ENCODE measurements at regions not wholly inside any gene's neighbourhood (a gene's known extent, or its start where the extent isn't known, plus 50 kb on each side); places are given as distances from the start of the nearest gene placed in this dataset.

GRCh38 chr17:72565758-72566157 is 444.9 kb downstream of the SOX9 start:
- no peaks in the 10 kb centered on the region for H3K79me2 ChIP-seq (ENCODE audit: control insufficient read depth, insufficient read depth, low read length)
- H3K36me3 ChIP-seq (ENCODE audit: control insufficient read depth, insufficient read depth, low read length), result no peaks in the 10 kb centered on the region
- DNase-seq (ENCODE audit: low read depth in 2 of 2), result no peak
- no peak overlapping the region for H3K27ac ChIP-seq (ENCODE audit: insufficient read depth, low read length)
- H3K4me3 ChIP-seq (replicated peaks in 1 of 4; ENCODE audit: control extremely low read depth in 1 of 4, insufficient read depth in 1 of 4, low read depth in 3 of 4, low read length in 4 of 4), result no peak overlapping the region
- no peaks in the 10 kb centered on the region for H3K9me3 ChIP-seq (ENCODE audit: control insufficient read depth, insufficient read depth, low read depth, low read length)
- no peaks in the 10 kb centered on the region for H3K27me3 ChIP-seq (ENCODE audit: control insufficient read depth, insufficient read depth, low read length)
- no peak overlapping the region for H2AFZ ChIP-seq (ENCODE audit: low read length)
- no peak overlapping the region for H3K4me2 ChIP-seq (ENCODE audit: extremely low read depth, insufficient read depth, low read length)
- no peak for TF ChIP-seq EZH2 (IDR thresholded peaks at IDR 0.05; ENCODE audit: low read length, missing control alignments)
- no peak for TF ChIP-seq CTCF (conservative IDR thresholded peaks at IDR 0.05 in 1 of 2, IDR thresholded peaks at IDR 0.05 in 1 of 2; ENCODE audit: low read depth in 1 of 2, low read length in 2 of 2)
- no peaks in the 10 kb centered on the region for H3K4me1 ChIP-seq (ENCODE audit: control insufficient read depth, extremely low read depth, insufficient read depth, low read length)
- no peaks in the 10 kb centered on the region for H4K20me1 ChIP-seq (ENCODE audit: control insufficient read depth, extremely low read depth, insufficient read depth, low read length)
- no peak overlapping the region for H3K9ac ChIP-seq (ENCODE audit: insufficient read depth, low read length)

DNA sequence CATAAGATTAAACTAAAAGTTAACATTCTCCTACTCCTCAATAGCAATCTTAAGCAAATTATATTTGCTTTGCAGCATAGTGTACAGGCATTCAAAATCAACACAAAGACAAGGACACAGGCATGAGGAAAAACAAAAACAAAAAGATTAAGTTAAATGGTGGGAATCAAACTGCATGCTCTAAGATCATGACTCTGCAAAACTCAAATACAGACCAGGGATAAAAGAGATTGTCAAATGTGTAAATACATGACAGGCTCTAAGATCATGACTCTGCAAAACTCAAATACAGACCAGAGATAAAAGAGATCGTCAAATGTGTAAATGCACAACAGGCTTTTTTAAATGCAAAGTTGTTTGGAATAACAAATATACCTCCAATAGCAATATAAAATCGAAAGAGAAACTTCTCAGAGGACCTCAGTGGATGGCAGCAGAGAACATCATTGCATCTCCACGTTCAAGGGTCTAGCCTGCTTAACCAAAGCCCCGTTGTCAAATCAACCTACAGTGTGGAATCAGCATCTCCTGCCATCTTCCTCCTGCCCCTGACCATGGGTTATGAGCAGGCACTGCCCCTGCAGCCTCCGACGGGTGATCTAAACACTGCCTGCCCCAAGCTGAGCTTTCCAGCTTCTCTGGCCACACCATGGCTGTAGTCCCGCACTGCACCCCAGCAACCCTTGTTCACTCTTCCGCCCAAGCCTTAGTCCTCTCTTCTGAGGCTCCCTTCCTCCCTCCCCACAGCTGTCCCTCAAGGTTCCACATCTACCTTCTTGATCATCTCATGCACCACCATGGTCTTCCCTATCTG is 446.1 kb downstream of the SOX9 start:
- Histone ChIP-seq H3K79me2 (ENCODE audit: control insufficient read depth, insufficient read depth, low read length) (no peaks in the 10 kb centered on the region), H3K27me3 (ENCODE audit: control insufficient read depth, insufficient read depth, low read length) (no peaks in the 10 kb centered on the region), H3K27ac (ENCODE audit: insufficient read depth, low read length) (no peak overlapping the region), H2AFZ (ENCODE audit: low read length) (no peak overlapping the region), H3K9me3 (ENCODE audit: control insufficient read depth, insufficient read depth, low read depth, low read length) (no peaks in the 10 kb centered on the region), H4K20me1 (ENCODE audit: control insufficient read depth, extremely low read depth, insufficient read depth, low read length) (no peaks in the 10 kb centered on the region), H3K4me1 (ENCODE audit: control insufficient read depth, extremely low read depth, insufficient read depth, low read length) (no peaks in the 10 kb centered on the region), H3K4me3 (replicated peaks in 1 of 4; ENCODE audit: control extremely low read depth in 1 of 4, insufficient read depth in 1 of 4, low read depth in 3 of 4, low read length in 4 of 4) (no peak overlapping the region), H3K9ac (ENCODE audit: insufficient read depth, low read length) (no peak overlapping the region), H3K4me2 (ENCODE audit: extremely low read depth, insufficient read depth, low read length) (no peak overlapping the region), H3K36me3 (ENCODE audit: control insufficient read depth, insufficient read depth, low read length) (no peaks in the 10 kb centered on the region)
- TF ChIP-seq EZH2 (IDR thresholded peaks at IDR 0.05; ENCODE audit: low read length, missing control alignments) (no peak), CTCF (conservative IDR thresholded peaks at IDR 0.05 in 1 of 2, IDR thresholded peaks at IDR 0.05 in 1 of 2; ENCODE audit: low read depth in 1 of 2, low read length in 2 of 2) (no peak)
- DNase-seq (ENCODE audit: low read depth in 2 of 2), result no peak

DNA sequence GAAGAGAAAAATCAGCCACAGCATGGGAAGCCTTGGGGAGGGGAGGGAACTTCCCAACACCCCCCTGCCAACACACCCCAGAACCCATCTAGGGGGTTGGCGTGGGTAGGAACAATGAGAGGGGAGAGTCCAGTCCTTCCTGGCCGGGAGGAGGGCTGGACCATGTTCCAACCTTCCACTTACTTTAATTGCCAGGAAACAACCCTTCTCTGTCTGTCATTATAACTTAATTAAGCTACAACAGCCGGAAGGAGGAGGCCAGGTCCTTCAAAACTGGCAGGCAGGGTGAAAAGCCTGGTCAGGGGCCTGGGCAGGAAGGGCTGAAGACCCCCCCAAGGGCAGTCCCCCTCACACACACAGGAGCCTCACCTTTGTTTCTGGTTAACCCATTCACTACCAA is 447.0 kb downstream of the SOX9 start:
- TF ChIP-seq EZH2 (IDR thresholded peaks at IDR 0.05; ENCODE audit: low read length, missing control alignments) (no peak), CTCF (conservative IDR thresholded peaks at IDR 0.05 in 1 of 2, IDR thresholded peaks at IDR 0.05 in 1 of 2; ENCODE audit: low read depth in 1 of 2, low read length in 2 of 2) (no peak)
- Histone ChIP-seq H3K4me3 (replicated peaks in 1 of 4; ENCODE audit: control extremely low read depth in 1 of 4, insufficient read depth in 1 of 4, low read depth in 3 of 4, low read length in 4 of 4) (no peak overlapping the region), H3K36me3 (ENCODE audit: control insufficient read depth, insufficient read depth, low read length) (no peaks in the 10 kb centered on the region), H4K20me1 (ENCODE audit: control insufficient read depth, extremely low read depth, insufficient read depth, low read length) (no peaks in the 10 kb centered on the region), H2AFZ (ENCODE audit: low read length) (no peak overlapping the region), H3K4me1 (ENCODE audit: control insufficient read depth, extremely low read depth, insufficient read depth, low read length) (no peaks in the 10 kb centered on the region), H3K4me2 (ENCODE audit: extremely low read depth, insufficient read depth, low read length) (no peak overlapping the region), H3K27me3 (ENCODE audit: control insufficient read depth, insufficient read depth, low read length) (no peaks in the 10 kb centered on the region), H3K27ac (ENCODE audit: insufficient read depth, low read length) (no peak overlapping the region), H3K9me3 (ENCODE audit: control insufficient read depth, insufficient read depth, low read depth, low read length) (no peaks in the 10 kb centered on the region), H3K9ac (ENCODE audit: insufficient read depth, low read length) (no peak overlapping the region), H3K79me2 (ENCODE audit: control insufficient read depth, insufficient read depth, low read length) (no peaks in the 10 kb centered on the region)
- no peak for DNase-seq (ENCODE audit: low read depth in 2 of 2)

All from fibroblast of lung (primary cell).